ENCODE measurements at regions not wholly inside any gene's neighbourhood (a gene's known extent, or its start where the extent isn't known, plus 50 kb on each side); places are given as distances from the start of the nearest gene placed in this dataset.
"Not testable (repeated sequence)": the region's sequence is repeated elsewhere in the genome, so short reads cannot be mapped to it uniquely, and the experiment has no call there.

DNA sequence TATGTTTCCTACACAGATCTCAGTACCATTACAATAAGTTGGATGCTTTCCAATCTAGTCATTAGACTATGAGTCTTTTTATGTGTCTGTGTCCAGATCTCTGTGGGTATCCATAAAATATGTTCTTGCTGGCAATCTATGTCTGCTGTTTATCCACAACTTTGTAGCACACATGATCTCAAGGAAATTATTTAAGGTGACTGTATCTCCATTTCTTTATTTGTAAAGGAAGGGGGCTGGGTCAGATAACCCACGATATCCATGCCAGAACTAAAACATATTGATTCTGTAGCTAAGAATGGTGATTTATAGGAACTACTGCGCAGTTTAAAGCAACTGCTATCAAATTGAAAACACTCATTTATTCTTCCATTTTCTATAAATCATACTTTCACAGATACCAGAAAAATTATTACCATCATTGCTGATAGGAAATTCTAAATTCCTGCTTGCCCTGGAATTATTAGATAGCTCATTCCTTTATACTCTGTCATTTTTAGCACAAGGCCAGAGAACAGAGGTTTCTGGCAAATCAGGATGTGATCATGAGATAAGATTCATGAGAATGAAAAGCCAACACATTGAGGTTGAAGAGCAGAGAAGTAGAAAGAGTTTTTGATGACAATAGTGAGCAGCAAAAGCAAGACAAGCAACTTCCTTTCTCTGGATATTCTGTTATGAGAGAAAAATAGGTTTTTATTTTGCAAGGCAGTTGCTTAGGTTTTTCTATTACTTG is 851.4 kb upstream of the CITED2 start:
- intact Hi-C loops (cut with DNase I): no loop called here
- no peak for DNase-seq

DNA sequence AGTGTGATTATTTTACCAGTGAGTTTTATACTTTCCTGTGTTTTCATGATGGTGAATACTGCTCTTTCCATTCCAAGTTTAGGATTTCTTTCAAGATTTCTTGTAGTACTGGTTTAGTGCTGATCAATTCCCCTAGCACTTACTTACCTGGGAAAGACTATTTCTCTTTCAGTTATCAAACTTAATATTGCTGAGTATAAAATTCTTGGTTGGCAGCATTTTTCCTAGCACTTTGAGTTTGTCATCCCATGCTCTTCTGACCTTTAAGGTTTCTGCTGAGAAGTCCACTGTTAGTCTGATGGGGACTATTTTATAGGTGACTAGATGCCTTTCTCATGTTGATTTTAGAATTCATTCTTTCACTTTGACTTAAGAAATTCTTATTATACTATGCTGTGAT is 842.8 kb upstream of the CITED2 start:
- intact Hi-C loops (cut with DNase I): no loop called here
- no peak for DNase-seq

DNA sequence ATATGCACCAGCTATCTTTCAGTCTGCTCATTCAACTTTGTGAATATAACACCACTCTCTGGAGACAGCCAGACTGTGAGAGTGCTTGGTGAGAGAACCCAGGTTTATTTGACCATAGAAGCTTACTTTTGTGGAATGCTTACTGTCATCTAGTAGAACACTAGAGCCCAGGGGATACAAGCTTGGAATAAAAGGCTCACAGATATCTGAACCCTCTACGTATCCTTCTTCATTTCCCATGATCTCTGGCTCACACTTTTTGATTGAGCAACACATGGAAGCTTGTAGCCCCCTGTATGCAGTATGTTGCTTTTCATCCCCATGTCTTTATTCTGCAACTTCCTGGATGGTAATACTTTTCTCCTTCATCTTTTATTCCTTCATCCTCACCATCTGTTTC is 835.3 kb upstream of the CITED2 start:
- intact Hi-C loops (cut with DNase I): no loop called here
- DNase-seq: no peak

DNA sequence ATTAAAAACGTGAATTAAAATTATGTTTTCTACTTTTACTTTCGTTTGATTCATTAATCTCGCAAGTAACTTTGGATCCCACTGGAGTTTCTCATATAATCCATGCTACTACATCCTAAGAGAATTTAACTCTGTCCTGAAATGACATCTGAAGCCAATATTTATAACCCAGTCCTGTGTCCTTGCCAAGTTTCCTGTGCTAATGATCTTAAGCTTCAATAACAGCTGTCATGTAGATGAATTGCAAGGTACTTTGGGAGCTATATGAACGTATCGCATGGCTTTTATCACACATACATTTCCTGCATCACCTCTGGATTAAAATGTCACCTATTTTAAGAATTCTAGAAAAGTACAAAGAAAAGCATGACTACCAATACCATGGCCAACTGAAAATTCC is 833.8 kb upstream of the CITED2 start:
- no peak for DNase-seq
- intact Hi-C loops (cut with DNase I): no loop called here

DNA sequence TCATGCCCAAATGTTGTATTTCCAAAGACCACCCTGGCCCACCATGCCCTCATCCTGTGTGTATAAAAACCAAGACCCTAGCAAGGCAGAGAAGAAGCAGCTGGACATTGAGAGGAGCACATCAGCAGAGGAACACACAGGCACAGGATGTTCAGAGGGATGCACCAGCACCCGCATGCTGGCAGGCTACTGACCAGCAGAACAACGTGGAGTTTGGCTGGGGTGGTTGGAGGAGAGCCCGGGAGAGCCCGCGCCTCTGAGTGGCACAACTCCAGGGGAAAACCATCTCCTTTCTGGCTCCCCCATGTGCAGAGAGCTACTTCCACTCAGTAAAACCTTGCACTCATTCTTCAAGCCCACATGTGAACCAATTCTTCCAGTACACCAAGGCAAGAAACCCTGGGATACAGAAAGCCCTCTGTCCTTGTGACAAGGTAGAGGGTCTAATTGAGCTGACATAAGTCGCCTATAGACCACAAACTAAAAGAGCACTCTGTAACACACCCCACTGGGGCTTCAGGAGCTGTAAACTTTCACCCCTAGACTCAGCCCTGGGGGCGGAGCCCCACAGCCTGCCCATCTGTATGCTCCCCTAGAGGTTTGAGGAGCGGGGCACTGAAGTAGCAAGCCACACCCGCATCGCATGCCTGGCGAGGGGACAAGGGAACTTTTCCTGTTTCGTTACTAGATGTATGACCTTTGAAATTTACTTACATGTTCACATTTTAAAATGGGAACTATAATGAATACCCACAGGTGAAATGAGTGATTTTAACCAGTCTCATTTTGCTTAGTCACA is 831.5 kb upstream of the CITED2 start:
- intact Hi-C loops (cut with DNase I): no loop called here
- peak in 1 of 10 donors; percentile 54 for DNase-seq

DNA sequence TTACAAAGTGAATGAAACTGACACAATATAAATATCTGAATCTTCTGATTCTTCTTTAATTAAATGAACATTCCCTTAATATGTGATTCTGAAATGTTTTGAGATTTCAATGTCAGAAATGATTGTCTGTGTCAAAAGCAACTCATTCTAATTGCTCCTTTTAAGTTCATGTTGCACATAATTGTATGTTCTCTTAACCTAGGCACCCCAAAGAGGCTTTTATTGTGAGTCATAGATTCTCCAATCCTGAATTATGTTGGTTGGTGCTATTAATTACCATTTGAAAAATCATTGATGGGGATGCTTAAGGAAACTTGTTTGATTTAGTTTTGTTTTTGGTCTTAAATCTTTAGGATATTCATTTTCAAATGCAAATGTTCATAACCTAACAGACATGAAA is 829.7 kb upstream of the CITED2 start:
- intact Hi-C loops (cut with DNase I): no loop called here
- DNase-seq: no peak

DNA sequence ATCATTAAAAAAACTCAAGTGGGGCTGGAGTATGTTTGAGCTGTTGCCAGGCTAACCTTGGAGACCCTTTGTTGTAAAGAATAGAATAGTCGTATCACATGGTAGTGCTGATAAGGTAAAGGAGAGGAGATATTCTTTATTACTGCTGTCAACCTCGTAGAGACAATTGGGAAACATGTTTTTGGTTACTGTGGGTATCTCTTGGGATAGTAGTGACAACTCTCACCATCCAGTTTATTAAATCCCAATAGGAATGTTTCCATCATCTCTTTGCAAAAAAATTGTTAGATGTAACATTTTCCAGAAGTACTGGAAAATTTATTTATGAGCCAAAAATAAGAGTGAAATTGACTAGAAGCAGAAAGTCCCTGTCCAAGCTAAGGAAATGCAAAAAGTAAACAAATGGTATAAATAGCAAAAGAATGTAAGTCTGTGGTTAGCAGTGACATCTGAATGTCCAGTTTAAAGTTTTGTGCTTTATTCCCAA is 829.3 kb upstream of the CITED2 start:
- DNase-seq: no peak
- intact Hi-C loops (cut with DNase I): no loop called here

DNA sequence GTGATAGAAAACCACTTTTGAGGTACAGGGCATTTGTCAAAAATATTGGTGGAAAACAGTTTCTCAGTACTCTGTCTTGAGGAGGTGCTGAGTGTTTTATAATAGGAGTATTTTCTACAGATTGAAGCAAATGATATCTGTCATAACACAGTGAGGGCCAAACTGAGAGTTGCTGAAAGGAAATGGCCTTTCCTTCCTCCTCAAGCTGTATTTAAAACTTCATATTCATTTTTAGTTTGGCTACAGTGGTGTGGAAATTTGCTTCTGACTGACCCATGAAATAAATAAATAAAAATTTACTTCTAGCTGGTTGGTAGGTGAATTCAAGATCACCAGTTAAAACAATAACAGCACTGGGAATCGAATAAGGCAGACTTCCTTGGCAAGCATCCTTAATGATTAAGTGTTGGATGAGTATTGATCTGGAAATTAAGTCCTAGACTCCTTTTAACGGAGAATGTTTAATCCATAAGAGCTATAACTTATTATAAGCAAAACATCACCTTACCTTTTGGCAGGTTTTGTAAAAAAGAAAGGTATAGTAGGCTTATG is 828.6 kb upstream of the CITED2 start:
- no peak for DNase-seq
- intact Hi-C loops (cut with DNase I): no loop called here

DNA sequence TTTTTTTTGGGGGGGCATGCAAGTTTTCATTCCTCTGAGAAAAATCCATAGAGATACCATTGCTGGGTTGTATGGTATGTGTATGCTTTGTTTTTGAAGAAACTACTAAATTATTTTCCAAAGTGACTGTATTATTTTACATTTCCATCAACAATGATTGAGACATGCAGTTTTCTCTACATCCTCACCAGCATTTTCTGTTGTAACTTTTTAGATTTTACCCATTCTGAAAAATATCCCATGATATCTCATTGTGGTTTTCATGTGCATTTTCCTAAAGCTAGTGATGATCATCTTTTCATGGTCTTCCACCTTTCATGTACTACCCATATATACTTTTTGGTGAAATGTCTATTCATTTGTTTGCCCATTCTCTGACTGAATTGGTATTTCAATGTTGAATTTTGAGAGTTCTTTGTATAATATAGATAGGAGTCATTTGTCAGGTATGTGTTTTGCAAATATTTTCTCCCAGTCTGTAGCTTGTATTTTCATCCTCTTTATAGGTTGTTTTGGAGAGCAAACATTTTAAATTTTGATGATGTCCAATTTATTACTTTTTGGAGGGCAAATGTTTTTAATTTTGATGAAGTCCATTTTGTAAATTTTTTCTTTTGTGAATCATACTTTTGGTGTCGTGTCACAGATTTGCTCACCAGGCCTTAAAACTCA is 827.5 kb upstream of the CITED2 start:
- DNase-seq: no peak
- intact Hi-C loops (cut with DNase I): no loop called here

DNA sequence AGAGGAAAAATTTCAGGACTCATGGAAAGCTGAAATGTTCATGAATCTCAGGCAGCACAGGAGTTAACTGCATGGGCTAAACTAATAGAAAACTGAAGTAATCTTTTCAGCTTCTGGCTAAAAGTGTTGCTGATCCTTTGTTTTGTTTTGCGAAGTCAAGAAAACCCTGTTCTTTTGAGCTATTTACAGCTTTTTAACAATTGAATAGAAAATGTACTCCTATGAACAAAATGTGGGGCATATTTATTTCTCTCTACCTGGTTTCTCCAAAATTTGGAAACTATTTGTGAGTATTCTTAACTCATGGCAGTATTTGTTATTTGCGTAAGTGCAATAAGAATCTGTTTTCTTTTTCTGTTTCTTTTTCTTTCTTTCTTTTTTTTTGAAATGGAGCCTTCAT is 818.8 kb upstream of the CITED2 start:
- intact Hi-C loops (cut with DNase I): no loop called here
- no peak for DNase-seq

DNA sequence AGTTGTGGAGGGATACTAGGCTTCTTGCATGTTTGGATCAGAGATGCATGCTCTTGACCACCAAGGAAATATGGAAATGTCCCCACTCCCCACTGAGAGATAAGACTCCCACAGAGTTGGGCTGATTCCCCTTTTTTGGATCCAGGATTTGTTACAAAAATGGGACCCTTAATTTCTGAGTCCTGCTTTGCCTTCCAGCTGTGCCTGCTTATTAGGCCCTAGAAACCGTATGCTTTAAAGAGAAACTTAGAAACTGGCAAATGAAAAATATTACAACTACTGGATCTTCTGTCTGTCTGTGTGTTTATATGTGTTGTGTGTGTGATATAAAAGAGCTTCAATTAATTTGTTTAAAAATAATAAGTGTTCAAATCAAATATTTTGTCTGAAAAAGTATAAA is 817.6 kb upstream of the CITED2 start:
- intact Hi-C loops (cut with DNase I): no loop called here
- DNase-seq: no peak

DNA sequence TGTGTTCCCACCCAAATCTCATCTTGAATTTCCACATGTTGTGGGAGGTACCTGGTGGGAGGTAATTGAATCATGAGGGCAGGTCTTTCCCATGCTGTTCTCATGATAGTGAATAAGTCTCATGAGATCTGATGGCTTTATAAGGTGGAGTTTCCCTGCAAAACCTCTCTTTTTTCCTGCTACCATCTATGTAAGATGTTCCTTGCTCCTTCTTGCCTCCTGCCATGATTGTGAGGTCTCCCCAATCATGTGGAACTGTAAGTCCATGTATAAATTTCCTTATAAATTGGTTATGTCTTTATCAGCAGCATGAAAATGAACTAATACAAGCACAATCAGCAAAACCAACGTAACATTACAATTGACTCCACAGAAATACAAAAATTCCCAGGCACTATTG is 814.8 kb upstream of the CITED2 start:
- DNase-seq; intact Hi-C loops (cut with DNase I): not testable (repeated sequence)

DNA sequence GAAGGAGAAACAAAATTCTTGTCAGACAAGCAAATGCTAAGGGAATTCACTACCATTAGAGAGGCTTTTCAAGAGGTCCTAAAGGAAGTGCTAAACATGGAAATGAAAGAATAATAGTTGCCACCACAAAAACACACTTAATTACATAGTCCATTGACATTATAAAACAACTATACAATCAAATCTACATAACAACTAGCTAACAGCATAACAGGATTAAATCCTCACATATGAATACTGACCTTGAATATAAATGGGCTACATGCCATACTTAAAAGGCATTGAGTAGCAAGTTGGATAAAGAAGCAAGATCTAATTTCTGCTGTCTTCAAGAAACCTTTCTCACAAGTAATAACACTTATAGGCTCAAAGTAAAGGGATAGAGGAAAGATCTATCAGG is 811.5 kb upstream of the CITED2 start:
- DNase-seq: no peak
- intact Hi-C loops (cut with DNase I): no loop called here

DNA sequence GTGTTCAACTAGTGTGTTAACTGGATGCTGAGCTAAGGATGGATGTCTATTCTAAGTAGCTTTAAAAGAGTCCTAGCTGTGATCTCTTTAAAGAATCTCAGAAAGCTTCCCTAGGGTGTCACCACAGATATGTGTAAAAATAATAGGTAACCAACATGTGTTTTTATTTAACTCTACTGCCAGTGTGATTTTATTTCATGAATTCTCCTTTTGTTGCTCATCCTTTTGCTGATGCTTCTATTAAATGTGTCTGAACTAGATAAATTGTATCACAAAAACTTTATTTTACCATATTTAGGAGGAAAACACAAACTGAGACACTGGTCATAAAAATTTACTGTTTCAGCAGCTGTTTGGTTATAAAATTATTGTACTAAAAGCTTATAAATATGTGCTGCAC is 809.4 kb upstream of the CITED2 start:
- DNase-seq: no peak
- intact Hi-C loops (cut with DNase I): no loop called here

DNA sequence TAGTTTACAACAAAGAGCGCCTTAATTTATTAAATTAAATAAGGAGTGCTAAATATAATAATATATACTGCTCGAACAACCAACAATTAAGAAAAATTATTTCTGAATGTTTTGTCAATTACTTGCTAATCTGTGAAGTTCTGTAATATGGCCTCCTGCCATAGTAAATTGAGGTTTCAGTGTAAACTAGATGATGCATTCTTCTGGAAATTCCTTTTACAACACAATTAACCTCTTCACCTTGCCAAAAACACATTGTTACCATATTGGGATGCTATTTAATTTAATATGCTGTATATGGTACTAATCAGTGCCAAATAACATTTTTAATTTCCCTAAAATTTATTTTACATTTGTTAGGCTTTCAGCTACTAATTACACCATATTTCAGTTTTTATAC is 808.4 kb upstream of the CITED2 start:
- intact Hi-C loops (cut with DNase I): no loop called here
- no peak for DNase-seq

DNA sequence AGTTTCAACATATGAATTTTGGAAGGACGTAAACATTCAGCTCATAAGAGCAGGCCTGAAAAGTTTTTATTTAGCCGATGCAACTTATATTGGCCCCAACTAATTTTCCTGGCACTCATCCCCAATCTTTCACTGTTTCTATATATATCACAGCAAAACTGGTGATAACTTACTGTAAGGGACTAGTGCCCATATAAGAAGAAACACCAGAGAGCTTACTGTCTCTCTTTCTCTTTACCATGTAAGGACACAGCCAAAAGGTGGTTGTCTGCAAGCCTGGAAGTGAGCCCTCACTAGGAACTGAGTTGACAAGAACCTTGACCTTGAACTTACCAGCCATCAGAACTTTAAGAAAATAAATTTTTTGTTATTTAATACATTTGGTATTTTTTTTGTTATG is 807.4 kb upstream of the CITED2 start:
- intact Hi-C loops (cut with DNase I): no loop called here
- no peak for DNase-seq

DNA sequence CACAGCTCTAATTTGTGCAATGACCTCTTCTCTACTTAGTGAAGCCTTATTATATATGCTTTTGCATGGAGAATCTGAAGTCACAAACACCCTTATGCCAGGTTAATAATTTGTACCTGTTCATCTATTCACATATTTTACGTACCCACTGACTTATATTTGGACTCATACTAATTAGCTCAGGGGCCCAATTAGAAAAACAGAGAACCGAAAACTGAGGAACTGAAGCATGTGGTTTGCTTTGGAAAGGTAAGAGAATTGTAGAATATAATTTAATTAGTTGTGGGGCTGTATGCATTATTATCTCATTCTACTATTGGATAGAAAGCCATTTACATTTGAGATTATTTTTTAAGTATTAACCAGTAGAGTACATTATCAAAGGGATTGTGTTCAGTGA is 805.9 kb upstream of the CITED2 start:
- DNase-seq: no peak
- intact Hi-C loops (cut with DNase I): no loop called here

DNA sequence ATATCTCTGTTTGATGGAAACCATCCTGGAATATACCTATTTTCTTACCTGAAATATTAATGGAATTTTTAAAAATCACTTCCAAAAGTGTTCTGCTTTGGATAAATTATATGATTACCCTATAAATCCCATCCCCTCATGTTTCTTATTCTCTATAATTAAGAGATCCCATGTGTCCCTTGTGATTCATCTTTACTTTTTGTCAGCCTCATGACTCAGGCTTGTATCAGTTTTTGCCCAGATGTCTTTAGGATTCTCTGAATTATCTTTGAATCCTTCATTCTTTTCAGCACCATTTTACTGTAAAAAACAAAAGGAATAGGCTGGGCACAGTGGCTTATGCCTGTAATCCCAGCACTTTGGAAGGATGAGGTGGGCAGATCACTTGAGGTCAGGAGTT is 804.5 kb upstream of the CITED2 start:
- no peak for DNase-seq
- intact Hi-C loops (cut with DNase I): no loop called here

DNA sequence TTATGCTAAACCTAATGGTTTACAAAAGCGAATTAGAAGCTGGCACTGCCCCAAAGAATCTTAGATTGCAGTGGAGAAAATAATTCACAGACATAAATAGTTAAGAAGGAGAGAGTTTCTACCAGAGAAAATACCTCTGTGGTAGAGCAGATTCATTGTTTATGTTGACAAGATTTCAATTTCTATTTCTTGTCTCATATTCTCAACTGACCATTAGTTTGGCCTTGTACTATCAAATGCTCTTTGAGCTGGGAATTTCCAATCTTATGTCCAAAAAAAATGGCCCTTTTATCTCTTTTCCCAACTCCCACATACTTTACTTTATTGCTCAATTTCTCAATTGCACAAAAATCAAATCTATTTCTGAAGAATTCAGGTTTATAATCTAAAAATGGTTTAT is 804.1 kb upstream of the CITED2 start:
- intact Hi-C loops (cut with DNase I): no loop called here
- no peak for DNase-seq

DNA sequence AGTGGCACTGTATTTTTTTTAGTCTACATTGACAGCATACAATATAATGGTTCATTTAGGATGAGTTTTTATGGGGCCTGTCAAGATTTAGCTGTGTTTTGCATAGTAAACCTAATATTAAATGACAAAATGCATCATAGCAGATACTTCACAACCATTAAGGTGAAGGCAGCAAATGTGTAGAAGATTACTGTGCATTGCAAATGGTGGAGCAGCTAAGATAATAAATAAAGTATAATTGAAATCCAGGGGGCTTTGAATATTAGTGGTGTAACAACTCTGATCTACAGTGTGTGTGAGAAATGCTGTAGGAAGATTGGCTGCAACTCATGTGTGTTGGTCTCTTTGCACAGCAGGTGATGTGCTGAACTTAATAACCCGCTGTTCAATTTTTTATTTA is 801.9 kb upstream of the CITED2 start:
- no peak for DNase-seq

DNA sequence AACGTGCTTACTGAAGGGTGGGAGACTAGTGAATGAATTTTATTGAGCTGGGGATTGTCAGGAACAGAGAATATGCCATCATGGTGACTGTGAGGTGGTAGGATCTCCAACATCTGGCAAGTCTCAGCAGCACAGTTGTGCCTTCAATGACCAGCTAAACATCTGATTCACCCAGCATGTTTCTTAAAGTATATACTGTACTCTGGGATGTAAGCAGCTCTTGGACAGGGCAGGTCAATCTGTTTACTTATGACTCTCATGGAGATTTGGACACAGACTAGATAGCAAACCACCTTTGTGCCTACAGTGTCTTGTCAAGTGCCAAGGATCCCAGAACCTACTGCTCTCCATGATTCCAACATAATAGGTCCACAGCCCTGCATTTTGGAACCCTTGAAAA is 801.0 kb upstream of the CITED2 start:
- intact Hi-C loops (cut with DNase I): no loop called here
- no peak for DNase-seq

More for the DNA sequence above, 801.9 kb upstream of the CITED2 start:
- intact Hi-C loops (cut with DNase I): no loop called here

Measured in posterior cingulate gyrus (tissue), 11 donors.